Muscle of back (tissue), 3 donors: ENCODE measurements at regions not wholly inside any gene's neighbourhood (a gene's known extent, or its start where the extent isn't known, plus 50 kb on each side); places are given as distances from the start of the nearest gene placed in this dataset.
"Not testable (repeated sequence)": the region's sequence is repeated elsewhere in the genome, so short reads cannot be mapped to it uniquely, and the experiment has no call there.

Experiments used
- DNase-seq, 3 donors: peaks; one replicate each; pipeline versions ENCODE4 v3.0.0 to v3.0.0-alpha.2; 2013

- DNase-seq, result no peak
Observed at GRCh38 chr3:110323349-110323748, 748.3 kb upstream of the NECTIN3 start.

GRCh38 chr3:110324171-110324705 is 747.4 kb upstream of the NECTIN3 start:
- no peak for DNase-seq

- no peak for DNase-seq
Observed at GRCh38 chr3:110327870-110328269, 743.7 kb upstream of the NECTIN3 start.

GRCh38 chr3:110331562-110331961 is 740.1 kb upstream of the NECTIN3 start:
- not testable (repeated sequence) for DNase-seq

GRCh38 chr3:110332629-110333028 is 739.0 kb upstream of the NECTIN3 start:
- DNase-seq, result no peak

- no peak for DNase-seq
Observed at GRCh38 chr3:110341047-110341446, 730.6 kb upstream of the NECTIN3 start.

- DNase-seq, result no peak
Observed at GRCh38 chr3:110343376-110343775, 728.2 kb upstream of the NECTIN3 start.

GRCh38 chr3:110343945-110344344 is 727.7 kb upstream of the NECTIN3 start:
- no peak for DNase-seq

GRCh38 chr3:110344487-110344886 is 727.1 kb upstream of the NECTIN3 start:
- DNase-seq, result no peak

GRCh38 chr3:110344897-110345767 is 726.5 kb upstream of the NECTIN3 start:
- DNase-seq, result no peak

GRCh38 chr3:110349295-110349694 is 722.3 kb upstream of the NECTIN3 start:
- no peak for DNase-seq

GRCh38 chr3:110352841-110353604 is 718.6 kb upstream of the NECTIN3 start:
- DNase-seq, result no peak

GRCh38 chr3:110362751-110363150 is 708.9 kb upstream of the NECTIN3 start:
- DNase-seq, result no peak

GRCh38 chr3:110367289-110367688 is 704.3 kb upstream of the NECTIN3 start:
- not testable (repeated sequence) for DNase-seq

- DNase-seq, result no peak
Observed at GRCh38 chr3:110375751-110376518, 695.7 kb upstream of the NECTIN3 start.

- no peak for DNase-seq
Observed at GRCh38 chr3:110378481-110378880, 693.1 kb upstream of the NECTIN3 start.

GRCh38 chr3:110381992-110382391 is 689.6 kb upstream of the NECTIN3 start:
- no peak for DNase-seq

GRCh38 chr3:110383356-110383755 is 688.3 kb upstream of the NECTIN3 start:
- no peak for DNase-seq

GRCh38 chr3:110384601-110385000 is 687.0 kb upstream of the NECTIN3 start:
- no peak for DNase-seq

GRCh38 chr3:110389005-110389404 is 682.6 kb upstream of the NECTIN3 start:
- DNase-seq, result no peak

- no peak for DNase-seq
Observed at GRCh38 chr3:110390372-110390771, 681.2 kb upstream of the NECTIN3 start.

- no peak for DNase-seq
Observed at GRCh38 chr3:110391042-110391441, 680.6 kb upstream of the NECTIN3 start.
